SK-N-MC (cell line): ENCODE measurements at regions not wholly inside any gene's neighbourhood (a gene's known extent, or its start where the extent isn't known, plus 50 kb on each side); places are given as distances from the start of the nearest gene placed in this dataset.

Experiments used
- EZH2 ChIP-seq: fragments of 200-600 bp; sonication (generic); IDR thresholded peaks from one replicate; pipeline ENCODE4 v1.6.1; 2017; ENCODE audit warnings: antibody characterized with exemption
- POLR2AphosphoS5 ChIP-seq: IDR thresholded peaks from 2 replicates; pipeline ENCODE4 v1.6.1; 2012; ENCODE audit warnings: mild to moderate bottlenecking, low read depth, low read length, borderline replicate concordance

DNA sequence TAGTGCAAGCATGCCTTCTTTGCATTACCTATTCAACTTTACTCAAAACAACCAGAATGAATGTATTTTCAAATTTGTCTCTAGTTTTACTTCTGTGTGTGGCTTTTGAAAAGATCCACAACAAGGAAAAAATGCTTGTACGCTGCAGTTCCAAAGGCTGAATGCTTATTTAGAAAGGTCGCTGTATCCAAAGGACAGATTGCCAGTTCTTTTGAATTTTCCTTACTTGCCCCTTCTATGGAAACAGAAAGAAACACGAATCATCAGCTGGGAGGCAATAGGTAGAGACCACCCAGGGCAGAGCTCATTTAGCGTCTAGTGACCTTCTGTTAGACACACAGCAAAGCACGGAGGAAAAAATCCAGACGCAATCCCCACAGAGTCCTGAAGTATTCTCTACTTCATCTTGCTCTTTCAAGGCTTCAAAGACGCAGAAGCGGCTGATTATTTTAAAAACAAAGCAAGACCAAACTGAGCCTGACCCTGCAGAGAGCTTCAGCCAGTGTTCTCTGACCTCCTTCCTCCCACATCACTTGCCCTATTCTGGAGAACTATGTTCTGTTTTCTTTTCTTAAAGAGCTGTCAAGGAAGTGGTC, 674.6 kb upstream of the SGCG start:
- TF ChIP-seq EZH2 (no peak), POLR2AphosphoS5 (no peak)
